HTR-8/SVneo (cell line): ENCODE measurements at regions not wholly inside any gene's neighbourhood (a gene's known extent, or its start where the extent isn't known, plus 50 kb on each side); places are given as distances from the start of the nearest gene placed in this dataset.
A peak's percentile ranks its signal among the peaks of the same experiment; 100 is the strongest.

Source experiments
- DNase-seq: peaks from one replicate; pipeline ENCODE4 v3.0.0; 2011; ENCODE audit warnings: low spot score, mixed read lengths; ENCODE audit not compliant: insufficient read length
- FAIRE-seq: peaks from 2 replicates; lab custom pipeline; 2011; peaks lifted over from hg19 to GRCh38; lab: Jason Lieb, UNC

- DNase-seq (no peak), FAIRE-seq (no peak)
These were observed 201.1 kb upstream of the HDAC9 start for GRCh38 chr7:18294411-18294810.

GRCh38 chr7:18295781-18296423 is 199.6 kb upstream of the HDAC9 start:
- no peak for DNase-seq
- no peak for FAIRE-seq

GRCh38 chr7:18302097-18302496 is 193.5 kb upstream of the HDAC9 start:
- DNase-seq, result no peak
- no peak for FAIRE-seq

- FAIRE-seq (no peak), DNase-seq (no peak)
These were observed 189.7 kb upstream of the HDAC9 start for GRCh38 chr7:18305866-18306265.

GRCh38 chr7:18306696-18307095 is 188.9 kb upstream of the HDAC9 start:
- FAIRE-seq, result no peak
- no peak for DNase-seq

GRCh38 chr7:18308938-18309337 is 186.6 kb upstream of the HDAC9 start:
- DNase-seq, result no peak
- no peak for FAIRE-seq

GRCh38 chr7:18312482-18312881 is 183.1 kb upstream of the HDAC9 start:
- no peak for FAIRE-seq
- DNase-seq, result no peak

GRCh38 chr7:18313965-18314364 is 181.6 kb upstream of the HDAC9 start:
- DNase-seq, result no peak
- no peak for FAIRE-seq

GRCh38 chr7:18315241-18315640 is 180.3 kb upstream of the HDAC9 start:
- DNase-seq, result no peak
- FAIRE-seq, result no peak

- no peak for DNase-seq
- no peak for FAIRE-seq
These were observed 177.6 kb upstream of the HDAC9 start for GRCh38 chr7:18317941-18318340.

GRCh38 chr7:18320422-18320821 is 175.1 kb upstream of the HDAC9 start:
- no peak for FAIRE-seq

GRCh38 chr7:18320971-18321567 is 174.5 kb upstream of the HDAC9 start:
- FAIRE-seq (no peak), DNase-seq (peak; percentile 13)

More at GRCh38 chr7:18320422-18320821, 175.1 kb upstream of the HDAC9 start:
- DNase-seq, result no peak

GRCh38 chr7:18330548-18330947 is 165.0 kb upstream of the HDAC9 start:
- no peak for FAIRE-seq
- no peak for DNase-seq

GRCh38 chr7:18336626-18337025 is 158.9 kb upstream of the HDAC9 start:
- FAIRE-seq (no peak), DNase-seq (no peak)

GRCh38 chr7:18337048-18337809 is 158.3 kb upstream of the HDAC9 start:
- no peak for DNase-seq
- FAIRE-seq, result no peak

GRCh38 chr7:18338910-18339523 is 156.5 kb upstream of the HDAC9 start:
- DNase-seq (no peak), FAIRE-seq (no peak)

- no peak for DNase-seq
- no peak for FAIRE-seq
These were observed 153.8 kb upstream of the HDAC9 start for GRCh38 chr7:18341756-18342155.

GRCh38 chr7:18343047-18343446 is 152.5 kb upstream of the HDAC9 start:
- DNase-seq, result no peak
- no peak for FAIRE-seq

GRCh38 chr7:18344536-18344935 is 151.0 kb upstream of the HDAC9 start:
- FAIRE-seq (no peak), DNase-seq (no peak)

- peak; percentile 2 for DNase-seq
These were observed 149.8 kb upstream of the HDAC9 start for GRCh38 chr7:18345641-18346234.

GRCh38 chr7:18347170-18347569 is 148.4 kb upstream of the HDAC9 start:
- FAIRE-seq (no peak), DNase-seq (no peak)

More at GRCh38 chr7:18345641-18346234, 149.8 kb upstream of the HDAC9 start:
- FAIRE-seq, result no peak
